Glutamatergic neuron (in vitro differentiated cells): ENCODE measurements at regions not wholly inside any gene's neighbourhood (a gene's known extent, or its start where the extent isn't known, plus 50 kb on each side); places are given as distances from the start of the nearest gene placed in this dataset.

ENCODE experiments used
- DNase-seq: peaks from one replicate; pipeline ENCODE4 v3.0.0; 2022
- H3K27ac Mint-ChIP-seq: one replicate; pipeline ENCODE4 v1.8.0; 2020; ENCODE audit warnings: mild to moderate bottlenecking, mixed read lengths, inconsistent platforms; ENCODE audit not compliant: unreplicated experiment
- H3K27me3 Mint-ChIP-seq: one replicate; pipeline ENCODE4 v1.8.0; 2020; ENCODE audit warnings: mild to moderate bottlenecking, moderate library complexity, mixed read lengths, inconsistent platforms; ENCODE audit not compliant: unreplicated experiment
- H3K36me3 Mint-ChIP-seq: one replicate; pipeline ENCODE4 v1.8.0; 2020; ENCODE audit warnings: mild to moderate bottlenecking, mixed read lengths, inconsistent platforms; ENCODE audit not compliant: unreplicated experiment
- H3K4me1 Mint-ChIP-seq: one replicate; pipeline ENCODE4 v1.8.0; 2020; ENCODE audit warnings: mild to moderate bottlenecking, low read depth, mixed read lengths, inconsistent platforms; ENCODE audit not compliant: unreplicated experiment
- H3K4me3 Mint-ChIP-seq: one replicate; pipeline ENCODE4 v1.8.0; 2020; ENCODE audit warnings: mild to moderate bottlenecking, mixed read lengths, inconsistent platforms; ENCODE audit not compliant: unreplicated experiment
- H3K9me3 Mint-ChIP-seq: one replicate; pipeline ENCODE4 v1.8.0; 2020; ENCODE audit warnings: mild to moderate bottlenecking, moderate library complexity, mixed read lengths, inconsistent platforms; ENCODE audit not compliant: unreplicated experiment
- TF ChIP-seq, protein P1 (sequence below): fragments of 200-600 bp; sonication (generic); IDR thresholded peaks from one replicate; pipeline ENCODE4 v1.5.0; 2021; ENCODE audit not compliant: partially characterized antibody, unreplicated experiment

DNA sequence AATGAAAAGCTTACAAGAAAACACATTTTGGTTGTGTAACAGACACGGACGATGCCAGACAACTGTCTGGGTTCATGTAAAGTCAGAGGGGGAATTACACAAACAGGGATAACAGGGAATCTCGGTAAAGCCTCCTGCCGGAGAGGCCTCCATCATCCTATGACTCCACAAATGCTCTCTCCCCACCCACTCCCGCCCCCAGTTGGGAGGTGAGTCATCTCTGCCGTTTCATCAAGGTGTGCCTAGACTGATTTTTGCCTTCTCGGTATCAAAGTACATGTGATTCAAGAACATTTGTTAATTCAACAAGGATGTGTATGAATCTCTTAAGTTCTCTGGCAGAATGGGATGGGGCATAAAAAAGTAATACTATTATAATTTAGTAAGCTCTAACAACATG is 304.9 kb upstream of the PRDM1 start:
- H3K4me3 Mint-ChIP-seq: no peak overlapping the region
- TF ChIP-seq, protein P1, sequence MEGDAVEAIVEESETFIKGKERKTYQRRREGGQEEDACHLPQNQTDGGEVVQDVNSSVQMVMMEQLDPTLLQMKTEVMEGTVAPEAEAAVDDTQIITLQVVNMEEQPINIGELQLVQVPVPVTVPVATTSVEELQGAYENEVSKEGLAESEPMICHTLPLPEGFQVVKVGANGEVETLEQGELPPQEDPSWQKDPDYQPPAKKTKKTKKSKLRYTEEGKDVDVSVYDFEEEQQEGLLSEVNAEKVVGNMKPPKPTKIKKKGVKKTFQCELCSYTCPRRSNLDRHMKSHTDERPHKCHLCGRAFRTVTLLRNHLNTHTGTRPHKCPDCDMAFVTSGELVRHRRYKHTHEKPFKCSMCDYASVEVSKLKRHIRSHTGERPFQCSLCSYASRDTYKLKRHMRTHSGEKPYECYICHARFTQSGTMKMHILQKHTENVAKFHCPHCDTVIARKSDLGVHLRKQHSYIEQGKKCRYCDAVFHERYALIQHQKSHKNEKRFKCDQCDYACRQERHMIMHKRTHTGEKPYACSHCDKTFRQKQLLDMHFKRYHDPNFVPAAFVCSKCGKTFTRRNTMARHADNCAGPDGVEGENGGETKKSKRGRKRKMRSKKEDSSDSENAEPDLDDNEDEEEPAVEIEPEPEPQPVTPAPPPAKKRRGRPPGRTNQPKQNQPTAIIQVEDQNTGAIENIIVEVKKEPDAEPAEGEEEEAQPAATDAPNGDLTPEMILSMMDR: no peak
- no peaks in the 10 kb centered on the region for H3K4me1 Mint-ChIP-seq
- no peak overlapping the region for H3K27ac Mint-ChIP-seq
- H3K36me3 Mint-ChIP-seq: no peaks in the 10 kb centered on the region
- peaks cover 3% of the 10 kb centered on the region for H3K9me3 Mint-ChIP-seq
- no peak for DNase-seq
- H3K27me3 Mint-ChIP-seq: no peaks in the 10 kb centered on the region

DNA sequence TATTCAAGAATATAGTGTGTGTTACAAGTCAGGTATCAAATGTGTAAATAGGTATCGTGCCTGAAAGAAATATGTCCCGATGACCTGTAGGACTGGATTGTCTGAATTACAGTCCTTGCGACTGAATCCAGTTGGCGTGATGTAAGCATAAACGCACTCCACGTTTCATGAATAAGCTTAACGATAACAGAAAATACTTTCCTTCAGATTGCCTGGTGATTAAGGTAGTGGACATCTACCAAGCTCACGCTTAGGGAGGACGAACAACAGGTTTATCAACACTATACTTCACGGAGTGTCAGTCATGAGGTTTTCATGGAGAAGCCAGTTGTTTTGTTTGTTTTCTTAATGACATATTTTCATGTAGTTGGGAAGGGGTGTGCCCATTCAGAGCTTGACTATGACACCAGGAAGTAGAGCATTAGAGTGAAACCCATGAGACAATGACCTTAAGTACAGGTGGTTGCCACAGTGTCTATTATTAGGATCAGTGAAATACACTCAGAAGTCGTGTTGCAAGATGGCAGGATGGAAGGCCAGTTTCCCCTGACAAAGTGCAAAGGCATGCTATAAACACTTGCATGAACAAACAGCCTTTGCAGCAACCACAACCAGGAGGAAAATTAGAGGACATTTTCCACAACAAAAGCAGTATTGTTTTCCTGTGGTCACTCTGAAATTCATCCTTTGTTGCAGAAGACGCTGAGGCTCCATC is 305.8 kb upstream of the PRDM1 start:
- no peak overlapping the region for H3K4me3 Mint-ChIP-seq
- H3K27me3 Mint-ChIP-seq: no peaks in the 10 kb centered on the region
- TF ChIP-seq, protein P1: no peak
- no peak for DNase-seq
- H3K4me1 Mint-ChIP-seq: no peaks in the 10 kb centered on the region
- H3K27ac Mint-ChIP-seq: no peak overlapping the region
- peaks cover 3% of the 10 kb centered on the region for H3K9me3 Mint-ChIP-seq
- no peaks in the 10 kb centered on the region for H3K36me3 Mint-ChIP-seq

DNA sequence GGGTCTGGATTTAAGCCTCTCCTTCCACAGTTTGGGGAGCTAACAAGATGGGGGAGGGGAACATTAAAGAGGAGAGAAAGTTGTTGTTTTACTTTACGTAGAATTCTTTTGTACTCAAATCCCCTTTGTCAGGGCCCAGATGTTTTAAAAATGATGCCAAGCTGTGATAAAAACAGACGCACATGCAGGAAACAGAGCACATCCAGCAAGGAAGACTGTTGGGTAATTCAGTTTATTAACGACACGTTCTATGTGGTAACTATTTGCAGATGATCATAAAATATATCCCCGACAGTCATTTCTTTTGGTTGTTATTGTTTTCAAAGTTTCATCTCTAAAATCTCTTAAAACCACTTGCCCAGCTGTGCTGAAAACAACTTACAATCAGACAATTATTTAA is 307.0 kb upstream of the PRDM1 start:
- peaks cover 3% of the 10 kb centered on the region for H3K9me3 Mint-ChIP-seq

DNA sequence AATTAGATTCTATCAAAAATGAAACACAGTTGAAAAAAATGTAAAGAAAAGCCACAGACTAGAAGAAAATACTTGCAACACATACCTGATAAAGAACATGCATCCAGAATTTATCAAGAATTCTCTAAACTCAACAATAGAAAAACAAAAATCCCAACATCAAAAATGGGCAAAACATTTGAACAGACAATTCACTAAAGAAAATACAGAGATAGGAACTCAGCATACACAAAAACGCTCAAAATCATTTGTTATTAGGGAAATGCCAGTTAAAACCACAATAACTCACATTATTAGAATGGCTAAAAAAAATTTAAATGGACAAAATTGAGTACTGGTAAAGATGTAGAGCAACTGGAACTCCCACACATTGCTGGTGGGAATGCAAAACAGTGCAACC is 311.0 kb upstream of the PRDM1 start:
- Mint-ChIP-seq H3K4me3 (no peak overlapping the region), H3K27me3 (no peaks in the 10 kb centered on the region), H3K9me3 (peaks cover 3% of the 10 kb centered on the region), H3K4me1 (no peaks in the 10 kb centered on the region), H3K36me3 (no peaks in the 10 kb centered on the region), H3K27ac (no peak overlapping the region)
- TF ChIP-seq, protein P1: no peak
- DNase-seq: no peak

More for the DNA sequence above, 307.0 kb upstream of the PRDM1 start:
- no peak overlapping the region for H3K4me3 Mint-ChIP-seq
- H3K4me1 Mint-ChIP-seq: no peaks in the 10 kb centered on the region
- TF ChIP-seq, protein P1: no peak
- no peaks in the 10 kb centered on the region for H3K27me3 Mint-ChIP-seq
- no peaks in the 10 kb centered on the region for H3K36me3 Mint-ChIP-seq
- no peak for DNase-seq
- no peak overlapping the region for H3K27ac Mint-ChIP-seq

DNA sequence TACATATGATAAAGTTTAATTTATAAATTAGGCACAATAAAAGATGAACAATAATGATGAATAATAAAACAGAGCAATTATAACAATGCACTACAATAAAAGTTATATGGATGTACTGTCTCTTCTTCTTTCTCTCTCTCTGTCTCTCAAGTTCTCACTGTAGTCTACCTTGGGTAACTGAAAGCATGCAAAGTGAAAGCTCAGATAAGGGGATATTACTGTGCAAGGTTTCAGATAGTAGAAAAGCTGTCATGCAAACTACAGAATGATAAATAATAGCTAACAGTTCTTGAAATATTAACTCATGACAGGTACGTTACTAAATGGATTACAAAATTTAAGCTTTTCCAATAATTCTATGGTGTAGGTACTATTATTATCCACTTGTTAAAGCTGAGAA is 311.9 kb upstream of the PRDM1 start:
- H3K27me3 Mint-ChIP-seq: no peaks in the 10 kb centered on the region

More for the DNA sequence above, 311.9 kb upstream of the PRDM1 start:
- H3K36me3 Mint-ChIP-seq: no peaks in the 10 kb centered on the region
- TF ChIP-seq, protein P1: no peak
- DNase-seq: no peak
- H3K4me3 Mint-ChIP-seq: no peak overlapping the region
- no peaks in the 10 kb centered on the region for H3K4me1 Mint-ChIP-seq
- peaks cover 3% of the 10 kb centered on the region for H3K9me3 Mint-ChIP-seq
- no peak overlapping the region for H3K27ac Mint-ChIP-seq
